ENCODE measurements at regions not wholly inside any gene's neighbourhood (a gene's known extent, or its start where the extent isn't known, plus 50 kb on each side); places are given as distances from the start of the nearest gene placed in this dataset.
"Not testable (repeated sequence)": the region's sequence is repeated elsewhere in the genome, so short reads cannot be mapped to it uniquely, and the experiment has no call there.

- H3K9me3 ChIP-seq (ENCODE audit: control insufficient read depth, low read length): no peaks in the 10 kb centered on the region
- H3K27ac ChIP-seq (ENCODE audit: low read depth, low read length, severe bottlenecking): no peak overlapping the region
- no peak overlapping the region for H3K4me3 ChIP-seq (ENCODE audit: extremely low read depth, insufficient read depth, low read length, poor library complexity, severe bottlenecking)
- no peaks in the 10 kb centered on the region for H3K36me3 ChIP-seq (ENCODE audit: control insufficient read depth, insufficient read depth, low read length)
- no peaks in the 10 kb centered on the region for H3K4me1 ChIP-seq (ENCODE audit: control insufficient read depth, insufficient read depth, low read length, poor library complexity, severe bottlenecking)
Measured at GRCh38 chr4:107512549-107512948, 207.5 kb downstream of the PAPSS1 start.

DNA sequence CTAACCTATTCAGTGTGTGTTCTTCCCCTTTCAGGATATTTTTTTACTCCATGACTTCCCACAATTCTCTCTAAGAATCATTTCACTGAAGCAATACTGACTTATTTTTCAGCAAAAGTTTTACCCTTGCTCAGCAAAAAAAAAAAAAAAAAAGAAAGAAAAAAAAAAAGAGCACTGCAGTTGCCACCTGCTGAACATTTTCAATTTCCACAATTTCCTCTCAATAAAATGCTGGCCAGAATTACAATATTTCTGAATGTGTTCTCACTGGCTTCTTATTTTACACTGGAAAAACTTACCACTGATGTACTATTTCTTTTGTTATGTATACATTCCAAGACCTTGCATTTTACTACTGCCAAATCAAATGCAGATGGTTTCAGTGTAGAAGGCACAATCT is 210.4 kb downstream of the PAPSS1 start:
- Histone ChIP-seq H3K9me3 (ENCODE audit: control insufficient read depth, low read length) (no peaks in the 10 kb centered on the region), H3K4me1 (ENCODE audit: control insufficient read depth, insufficient read depth, low read length, poor library complexity, severe bottlenecking) (no peaks in the 10 kb centered on the region), H3K36me3 (ENCODE audit: control insufficient read depth, insufficient read depth, low read length) (no peaks in the 10 kb centered on the region), H3K4me3 (ENCODE audit: extremely low read depth, insufficient read depth, low read length, poor library complexity, severe bottlenecking) (no peak overlapping the region), H3K27ac (ENCODE audit: low read depth, low read length, severe bottlenecking) (no peak overlapping the region)

DNA sequence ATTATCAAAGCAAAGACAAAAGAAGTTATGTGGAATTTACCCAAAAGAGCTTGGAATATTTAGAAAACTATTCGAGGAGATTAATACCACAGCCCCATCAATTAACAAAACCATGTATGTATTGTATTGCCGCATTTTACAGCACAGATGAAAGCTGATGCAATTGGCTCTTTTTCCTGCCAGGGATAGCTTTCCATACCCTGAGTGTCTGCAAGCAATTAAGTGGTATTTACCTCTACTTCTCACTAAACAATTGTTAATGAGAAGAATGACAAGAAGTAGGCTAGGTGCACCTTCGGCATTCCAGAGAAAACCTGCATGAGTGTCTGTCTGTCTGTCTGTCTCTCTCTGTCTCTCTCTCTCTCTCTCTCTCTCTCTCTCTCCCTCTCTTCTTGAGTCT is 219.5 kb downstream of the PAPSS1 start:
- Histone ChIP-seq H3K4me1 (ENCODE audit: control insufficient read depth, insufficient read depth, low read length, poor library complexity, severe bottlenecking) (no peaks in the 10 kb centered on the region), H3K36me3 (ENCODE audit: control insufficient read depth, insufficient read depth, low read length) (no peaks in the 10 kb centered on the region), H3K4me3 (ENCODE audit: extremely low read depth, insufficient read depth, low read length, poor library complexity, severe bottlenecking) (no peak overlapping the region), H3K9me3 (ENCODE audit: control insufficient read depth, low read length) (no peaks in the 10 kb centered on the region), H3K27ac (ENCODE audit: low read depth, low read length, severe bottlenecking) (no peak overlapping the region)
- 80 to 82% methylated on average over 1 to 2 of the region's 3 CpGs for WGBS, 2 experiments (ENCODE audit: insufficient coverage in 2 of 2)

DNA sequence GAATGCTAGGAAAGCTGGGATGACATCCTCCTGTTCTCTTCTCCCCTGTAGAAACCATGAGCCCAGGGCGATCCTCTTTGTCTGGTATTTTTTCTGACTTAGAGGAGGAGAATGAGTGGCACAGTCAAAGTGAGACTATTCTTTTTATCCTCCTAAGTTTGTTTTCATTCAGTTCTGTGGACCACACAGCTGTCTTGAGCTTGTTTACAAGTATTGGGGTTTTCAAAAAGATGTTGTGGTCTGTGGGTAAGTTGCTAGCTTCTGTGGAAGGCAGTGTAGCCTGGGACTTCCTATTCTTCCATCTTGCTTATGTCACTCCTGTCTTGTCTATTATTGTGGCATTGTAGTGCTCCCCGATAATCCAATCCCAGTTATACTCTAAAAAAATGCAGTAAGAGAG is 223.0 kb downstream of the PAPSS1 start:
- no peaks in the 10 kb centered on the region for H3K4me1 ChIP-seq (ENCODE audit: control insufficient read depth, insufficient read depth, low read length, poor library complexity, severe bottlenecking)
- no CpG with 5 or more reads among the region's 2 CpGs for WGBS, 2 experiments (ENCODE audit: insufficient coverage in 2 of 2)
- no peak overlapping the region for H3K4me3 ChIP-seq (ENCODE audit: extremely low read depth, insufficient read depth, low read length, poor library complexity, severe bottlenecking)
- H3K9me3 ChIP-seq (ENCODE audit: control insufficient read depth, low read length): no peaks in the 10 kb centered on the region
- H3K27ac ChIP-seq (ENCODE audit: low read depth, low read length, severe bottlenecking): no peak overlapping the region
- no peaks in the 10 kb centered on the region for H3K36me3 ChIP-seq (ENCODE audit: control insufficient read depth, insufficient read depth, low read length)

DNA sequence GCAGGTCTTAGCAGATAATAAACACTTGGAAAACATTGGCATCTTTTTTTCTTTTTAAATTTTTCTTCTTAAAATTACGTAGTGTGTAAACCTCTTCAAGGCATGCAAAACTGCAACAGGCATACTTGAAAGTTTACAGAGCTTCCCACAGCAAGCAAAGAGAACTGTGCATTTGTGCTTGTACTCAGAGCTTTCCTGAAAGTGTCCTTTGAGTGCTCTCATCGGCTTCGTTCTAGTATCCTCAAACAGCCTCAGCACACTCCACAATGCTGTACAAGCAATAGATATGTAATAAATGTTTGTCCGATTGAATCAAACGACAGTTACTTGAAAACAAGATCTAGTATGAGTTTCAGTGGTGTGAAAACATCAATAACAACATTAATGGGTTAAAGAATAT is 227.5 kb downstream of the PAPSS1 start:
- Histone ChIP-seq H3K9me3 (ENCODE audit: control insufficient read depth, low read length) (no peaks in the 10 kb centered on the region), H3K4me1 (ENCODE audit: control insufficient read depth, insufficient read depth, low read length, poor library complexity, severe bottlenecking) (no peaks in the 10 kb centered on the region), H3K4me3 (ENCODE audit: extremely low read depth, insufficient read depth, low read length, poor library complexity, severe bottlenecking) (no peak overlapping the region), H3K27ac (ENCODE audit: low read depth, low read length, severe bottlenecking) (no peak overlapping the region), H3K36me3 (ENCODE audit: control insufficient read depth, insufficient read depth, low read length) (no peaks in the 10 kb centered on the region)
- WGBS, 2 experiments (ENCODE audit: insufficient coverage in 2 of 2): 60% methylated on average over 2 of the region's 5 CpGs; no CpG with 5 or more reads in 1 of the 2 experiments

- no peak overlapping the region for H3K4me3 ChIP-seq (ENCODE audit: extremely low read depth, insufficient read depth, low read length, poor library complexity, severe bottlenecking)
- no peak overlapping the region for H3K27ac ChIP-seq (ENCODE audit: low read depth, low read length, severe bottlenecking)
- H3K9me3 ChIP-seq (ENCODE audit: control insufficient read depth, low read length): no peaks in the 10 kb centered on the region
- no peaks in the 10 kb centered on the region for H3K36me3 ChIP-seq (ENCODE audit: control insufficient read depth, insufficient read depth, low read length)
- H3K4me1 ChIP-seq (ENCODE audit: control insufficient read depth, insufficient read depth, low read length, poor library complexity, severe bottlenecking): no peaks in the 10 kb centered on the region
- WGBS, 2 experiments (ENCODE audit: insufficient coverage in 2 of 2): 86% methylated on average over 1 of the region's 2 CpGs; no CpG with 5 or more reads in 1 of the 2 experiments
Measured at GRCh38 chr4:107490116-107490515, 229.9 kb downstream of the PAPSS1 start.

DNA sequence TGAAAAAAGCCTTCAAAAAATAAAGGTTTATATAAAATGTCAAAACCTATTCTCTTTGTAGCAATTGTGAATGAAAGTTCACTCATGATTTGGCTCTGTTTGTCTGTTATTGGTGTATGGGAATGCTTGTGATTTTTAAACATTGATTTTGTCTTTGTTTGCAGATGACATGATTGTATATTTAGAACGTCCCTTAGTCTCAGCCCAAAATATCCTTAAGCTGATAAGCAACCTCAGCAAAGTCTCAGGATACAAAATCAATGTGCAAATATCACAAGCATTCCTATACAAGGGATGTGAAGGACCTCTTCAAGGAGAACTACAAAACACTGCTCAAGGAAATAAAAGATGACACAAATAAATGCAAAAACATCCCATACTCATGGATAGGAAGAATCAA is 236.4 kb downstream of the PAPSS1 start:
- not testable (repeated sequence) for H3K4me3 ChIP-seq (ENCODE audit: extremely low read depth, insufficient read depth, low read length, poor library complexity, severe bottlenecking); H3K36me3 ChIP-seq (ENCODE audit: control insufficient read depth, insufficient read depth, low read length); H3K9me3 ChIP-seq (ENCODE audit: control insufficient read depth, low read length); H3K27ac ChIP-seq (ENCODE audit: low read depth, low read length, severe bottlenecking); H3K4me1 ChIP-seq (ENCODE audit: control insufficient read depth, insufficient read depth, low read length, poor library complexity, severe bottlenecking)
- no CpG with 5 or more reads among the region's 1 CpG for WGBS, 2 experiments (ENCODE audit: insufficient coverage in 2 of 2)

- Histone ChIP-seq H3K4me3 (ENCODE audit: extremely low read depth, insufficient read depth, low read length, poor library complexity, severe bottlenecking) (no peak overlapping the region), H3K4me1 (ENCODE audit: control insufficient read depth, insufficient read depth, low read length, poor library complexity, severe bottlenecking) (no peaks in the 10 kb centered on the region), H3K27ac (ENCODE audit: low read depth, low read length, severe bottlenecking) (no peak overlapping the region), H3K9me3 (ENCODE audit: control insufficient read depth, low read length) (no peaks in the 10 kb centered on the region), H3K36me3 (ENCODE audit: control insufficient read depth, insufficient read depth, low read length) (no peaks in the 10 kb centered on the region)
- 95 to 100% methylated on average over 2 of the region's 2 CpGs for WGBS, 2 experiments (ENCODE audit: insufficient coverage in 2 of 2)
Measured at GRCh38 chr4:107482546-107482945, 237.5 kb downstream of the PAPSS1 start.

DNA sequence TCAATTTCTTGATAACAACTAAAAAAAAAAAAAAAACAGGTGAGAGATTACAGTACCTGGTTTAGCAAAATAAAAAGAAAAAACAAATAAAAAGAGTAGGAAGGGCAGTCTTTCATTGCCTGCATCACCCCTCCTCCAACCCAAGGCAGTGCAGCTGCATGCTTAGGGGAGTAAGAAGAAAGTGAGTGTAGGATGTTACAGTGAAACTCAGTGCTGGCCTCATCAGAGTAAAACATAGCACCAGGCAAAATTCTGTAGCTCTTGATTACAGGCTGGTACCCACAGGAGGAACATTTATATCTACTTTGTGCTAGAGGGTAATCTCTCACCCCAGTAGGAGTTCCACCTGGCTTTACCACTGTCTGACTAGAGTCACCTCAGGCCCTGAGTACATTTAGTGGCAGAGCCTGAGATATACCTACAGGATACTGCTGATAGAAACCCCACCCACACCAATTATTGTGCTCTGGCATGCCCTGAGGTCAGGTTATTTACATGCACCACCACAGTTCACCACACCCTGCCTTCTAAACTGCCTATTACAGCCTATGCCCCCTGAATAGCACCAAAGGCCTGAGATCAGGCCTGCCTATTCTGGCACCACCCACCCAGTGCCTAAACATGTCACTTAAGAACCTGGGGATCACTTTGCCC is 241.6 kb downstream of the PAPSS1 start:
- Histone ChIP-seq H3K27ac (ENCODE audit: low read depth, low read length, severe bottlenecking) (no peak overlapping the region), H3K4me3 (ENCODE audit: extremely low read depth, insufficient read depth, low read length, poor library complexity, severe bottlenecking) (no peak overlapping the region)

GRCh38 chr4:107473126-107473525 is 246.9 kb downstream of the PAPSS1 start:
- no CpG with 5 or more reads among the region's 1 CpG for WGBS, 2 experiments (ENCODE audit: insufficient coverage in 2 of 2)
- H3K27ac ChIP-seq (ENCODE audit: low read depth, low read length, severe bottlenecking): no peak overlapping the region
- no peaks in the 10 kb centered on the region for H3K36me3 ChIP-seq (ENCODE audit: control insufficient read depth, insufficient read depth, low read length)
- no peaks in the 10 kb centered on the region for H3K9me3 ChIP-seq (ENCODE audit: control insufficient read depth, low read length)
- no peak overlapping the region for H3K4me3 ChIP-seq (ENCODE audit: extremely low read depth, insufficient read depth, low read length, poor library complexity, severe bottlenecking)
- no peaks in the 10 kb centered on the region for H3K4me1 ChIP-seq (ENCODE audit: control insufficient read depth, insufficient read depth, low read length, poor library complexity, severe bottlenecking)

More for the DNA sequence above, 241.6 kb downstream of the PAPSS1 start:
- Histone ChIP-seq H3K4me1 (ENCODE audit: control insufficient read depth, insufficient read depth, low read length, poor library complexity, severe bottlenecking) (no peaks in the 10 kb centered on the region), H3K9me3 (ENCODE audit: control insufficient read depth, low read length) (no peaks in the 10 kb centered on the region), H3K36me3 (ENCODE audit: control insufficient read depth, insufficient read depth, low read length) (no peaks in the 10 kb centered on the region)

- Histone ChIP-seq H3K4me1 (ENCODE audit: control insufficient read depth, insufficient read depth, low read length, poor library complexity, severe bottlenecking) (no peaks in the 10 kb centered on the region), H3K4me3 (ENCODE audit: extremely low read depth, insufficient read depth, low read length, poor library complexity, severe bottlenecking) (no peak overlapping the region), H3K27ac (ENCODE audit: low read depth, low read length, severe bottlenecking) (no peak overlapping the region), H3K36me3 (ENCODE audit: control insufficient read depth, insufficient read depth, low read length) (no peaks in the 10 kb centered on the region), H3K9me3 (ENCODE audit: control insufficient read depth, low read length) (no peaks in the 10 kb centered on the region)
- WGBS, 2 experiments (ENCODE audit: insufficient coverage in 2 of 2): 60 to 80% methylated on average over 1 of the region's 1 CpG
Measured at GRCh38 chr4:107472265-107472948, 247.6 kb downstream of the PAPSS1 start.
